ENCODE measurements at regions not wholly inside any gene's neighbourhood (a gene's known extent, or its start where the extent isn't known, plus 50 kb on each side); places are given as distances from the start of the nearest gene placed in this dataset.
"Not testable (repeated sequence)": the region's sequence is repeated elsewhere in the genome, so short reads cannot be mapped to it uniquely, and the experiment has no call there.

GRCh38 chr9:62798884-62799850 is 1609.3 kb downstream of the SPATA31A7 start:
- peak overlapping the region in 1 of 2 donors; percentile 75 for H3K27ac ChIP-seq
- peak; percentile 76 for DNase-seq (ENCODE audit: low spot score)
- H3K4me3 ChIP-seq: peak overlapping the region; percentile 69

GRCh38 chr9:62799851-62800371 is 1610.1 kb downstream of the SPATA31A7 start:
- DNase-seq (ENCODE audit: low spot score): peak; percentile 75
- Histone ChIP-seq H3K4me3 (peak overlapping the region; percentile 69), H3K27ac (peak overlapping the region in 1 of 2 donors; percentile 75)

- Histone ChIP-seq H3K27ac (peak overlapping the region in 1 of 2 donors; percentile 75), H3K4me3 (peak overlapping the region; percentile 69)
- DNase-seq (ENCODE audit: low spot score): peak; percentile 73
These were observed 1610.9 kb downstream of the SPATA31A7 start for GRCh38 chr9:62800451-62801371.

- peak; percentile 73 for DNase-seq (ENCODE audit: low spot score)
These were observed 1611.6 kb downstream of the SPATA31A7 start for GRCh38 chr9:62801372-62801811.

GRCh38 chr9:62801961-62802718 is 1612.3 kb downstream of the SPATA31A7 start:
- DNase-seq (ENCODE audit: low spot score): peak; percentile 91
- Histone ChIP-seq H3K27ac (peak overlapping the region; percentile 43 to 75), H3K4me3 (peak overlapping the region; percentile 69)

More at GRCh38 chr9:62801372-62801811, 1611.6 kb downstream of the SPATA31A7 start:
- Histone ChIP-seq H3K27ac (peak overlapping the region in 1 of 2 donors; percentile 75), H3K4me3 (peak overlapping the region; percentile 69)

- Histone ChIP-seq H3K4me3 (peak overlapping the region; percentile 69), H3K27ac (peak overlapping the region; percentile 43 to 75)
- DNase-seq (ENCODE audit: low spot score): not testable (repeated sequence)
These were observed 1612.9 kb downstream of the SPATA31A7 start for GRCh38 chr9:62802719-62803079.

- not testable (repeated sequence) for H3K27ac ChIP-seq; H3K4me3 ChIP-seq; DNase-seq (ENCODE audit: low spot score)
These were observed 1613.3 kb downstream of the SPATA31A7 start for GRCh38 chr9:62803099-62803498.

- H3K4me3 ChIP-seq; H3K27ac ChIP-seq; DNase-seq (ENCODE audit: low spot score): not testable (repeated sequence)
These were observed 1614.5 kb downstream of the SPATA31A7 start for GRCh38 chr9:62804314-62804713.

GRCh38 chr9:62807424-62807823 is 1617.6 kb downstream of the SPATA31A7 start:
- not testable (repeated sequence) for H3K27ac ChIP-seq; H3K4me3 ChIP-seq; DNase-seq (ENCODE audit: low spot score)

- not testable (repeated sequence) for DNase-seq (ENCODE audit: low spot score); H3K4me3 ChIP-seq; H3K27ac ChIP-seq
These were observed 1618.2 kb downstream of the SPATA31A7 start for GRCh38 chr9:62808081-62808480.

GRCh38 chr9:62810318-62810717 is 1620.5 kb downstream of the SPATA31A7 start:
- DNase-seq (ENCODE audit: low spot score); H3K4me3 ChIP-seq; H3K27ac ChIP-seq: not testable (repeated sequence)

- H3K27ac ChIP-seq; H3K4me3 ChIP-seq; DNase-seq (ENCODE audit: low spot score): not testable (repeated sequence)
These were observed 1621.0 kb downstream of the SPATA31A7 start for GRCh38 chr9:62810811-62811315.

- not testable (repeated sequence) for H3K4me3 ChIP-seq; H3K27ac ChIP-seq; DNase-seq (ENCODE audit: low spot score)
These were observed 1625.6 kb downstream of the SPATA31A7 start for GRCh38 chr9:62815436-62815835.

- H3K27ac ChIP-seq, H3K4me3 ChIP-seq: not testable (repeated sequence)
- DNase-seq (ENCODE audit: low spot score): peak; percentile 71
These were observed 1626.5 kb downstream of the SPATA31A7 start for GRCh38 chr9:62816331-62816730.

GRCh38 chr9:62817214-62817613 is 1627.4 kb downstream of the SPATA31A7 start:
- not testable (repeated sequence) for H3K4me3 ChIP-seq; H3K27ac ChIP-seq; DNase-seq (ENCODE audit: low spot score)

GRCh38 chr9:62822185-62822584 is 1632.3 kb downstream of the SPATA31A7 start:
- DNase-seq (ENCODE audit: low spot score); H3K27ac ChIP-seq; H3K4me3 ChIP-seq: not testable (repeated sequence)

- H3K4me3 ChIP-seq; DNase-seq (ENCODE audit: low spot score); H3K27ac ChIP-seq: not testable (repeated sequence)
These were observed 1638.4 kb downstream of the SPATA31A7 start for GRCh38 chr9:62827957-62828907.

Measured in coronary artery (tissue), 2 donors.